ENCODE measurements at regions not wholly inside any gene's neighbourhood (a gene's known extent, or its start where the extent isn't known, plus 50 kb on each side); places are given as distances from the start of the nearest gene placed in this dataset.

DNA sequence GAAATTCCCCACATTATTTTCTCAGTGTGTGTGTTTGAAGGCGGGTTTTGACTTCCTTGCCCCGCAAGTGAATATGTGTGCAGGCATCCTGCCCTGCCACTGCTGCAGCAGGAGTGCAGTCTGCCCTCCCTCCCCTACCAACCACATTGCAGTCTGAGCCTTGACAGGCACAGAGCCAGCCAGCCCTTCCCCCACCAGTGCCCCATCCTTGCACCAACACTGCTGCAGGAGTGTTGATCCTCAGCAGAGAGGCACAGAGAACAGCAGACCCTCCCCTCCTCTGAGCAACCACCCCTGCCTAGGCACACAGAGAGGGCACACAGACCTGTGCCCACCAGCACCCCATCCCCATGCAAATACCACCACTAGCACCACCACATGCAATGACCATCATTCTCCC lies 683.0 kb upstream of the PKDCC start:
- no peak for FAIRE-seq
- no peak for DNase-seq
- Histone ChIP-seq H3K36me3 (ENCODE audit: control insufficient read depth in 3 of 3, insufficient read depth in 2 of 3, low read depth in 1 of 3, low read length in 3 of 3) (no peaks in the 10 kb centered on the region), H3K4me1 (ENCODE audit: control insufficient read depth in 3 of 3, insufficient read depth in 2 of 3, low read depth in 1 of 3, low read length in 2 of 3) (no peaks in the 10 kb centered on the region), H3K27me3 (ENCODE audit: control insufficient read depth in 3 of 3, insufficient read depth in 3 of 3, low read length in 3 of 3) (no peaks in the 10 kb centered on the region), H3K4me3 (ENCODE audit: low read depth in 1 of 3, low read length in 3 of 3) (no peak overlapping the region), H3K27ac (ENCODE audit: low read depth in 1 of 3, low read length in 2 of 3) (no peak overlapping the region), H3K9me3 (ENCODE audit: control insufficient read depth in 2 of 2, insufficient read depth in 1 of 2, low read depth in 1 of 2, low read length in 1 of 2) (peaks cover 0 to 17% of the 10 kb centered on the region in 2 donors)
- 86 to 93% (median 86%) methylated on average over 2 of the region's 2 CpGs for WGBS, 3 donors

DNA sequence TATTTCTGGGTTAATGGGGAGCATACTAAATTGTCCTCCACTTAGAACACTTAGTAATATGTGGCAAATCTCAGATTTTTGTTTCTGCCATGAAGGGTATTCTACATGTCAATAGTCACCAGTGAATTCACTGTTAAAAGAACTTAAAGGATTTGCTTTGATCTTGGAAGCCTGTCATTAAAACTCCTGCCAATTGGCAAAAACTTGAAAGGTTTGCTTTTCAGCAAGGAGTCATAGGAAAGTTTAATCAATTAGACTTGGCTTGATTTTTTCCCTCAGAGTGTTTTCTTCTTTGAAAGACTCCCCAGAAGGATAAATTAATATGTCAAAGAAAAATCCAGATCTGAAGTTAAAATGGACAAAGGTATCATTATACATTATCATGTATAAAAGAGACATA lies 671.9 kb upstream of the PKDCC start:
- no peaks in the 10 kb centered on the region for H3K36me3 ChIP-seq (ENCODE audit: control insufficient read depth in 3 of 3, insufficient read depth in 2 of 3, low read depth in 1 of 3, low read length in 3 of 3)
- no peak overlapping the region for H3K27ac ChIP-seq (ENCODE audit: low read depth in 1 of 3, low read length in 2 of 3)
- FAIRE-seq = no peak
- H3K9me3 ChIP-seq (ENCODE audit: control insufficient read depth in 2 of 2, insufficient read depth in 1 of 2, low read depth in 1 of 2, low read length in 1 of 2) = no peaks in the 10 kb centered on the region
- no peak for DNase-seq
- H3K4me3 ChIP-seq (ENCODE audit: low read depth in 1 of 3, low read length in 3 of 3) = no peak overlapping the region
- no peaks in the 10 kb centered on the region for H3K27me3 ChIP-seq (ENCODE audit: control insufficient read depth in 3 of 3, insufficient read depth in 3 of 3, low read length in 3 of 3)
- no peaks in the 10 kb centered on the region for H3K4me1 ChIP-seq (ENCODE audit: control insufficient read depth in 3 of 3, insufficient read depth in 2 of 3, low read depth in 1 of 3, low read length in 2 of 3)

DNA sequence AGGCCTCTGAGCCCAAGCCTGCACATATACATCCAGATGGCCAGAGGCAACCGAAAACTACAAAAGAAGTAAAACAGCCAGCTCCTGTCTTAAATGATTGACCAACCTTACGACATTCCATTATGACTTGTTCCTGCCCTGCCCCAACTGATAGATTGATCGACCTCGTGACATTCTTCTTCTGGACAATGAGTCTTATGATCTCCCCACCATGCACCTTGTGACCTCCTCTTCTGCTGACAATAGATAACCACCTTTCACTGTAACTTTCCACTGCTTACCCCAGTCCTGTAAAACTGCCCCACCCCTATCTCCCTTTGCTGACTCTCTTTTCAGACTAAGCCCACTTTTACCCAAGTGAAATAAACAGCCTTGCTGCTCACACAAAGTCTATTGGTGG lies 670.0 kb upstream of the PKDCC start:
- Histone ChIP-seq H3K4me1 (ENCODE audit: control insufficient read depth in 3 of 3, insufficient read depth in 2 of 3, low read depth in 1 of 3, low read length in 2 of 3) (no peaks in the 10 kb centered on the region), H3K27ac (ENCODE audit: low read depth in 1 of 3, low read length in 2 of 3) (no peak overlapping the region), H3K36me3 (ENCODE audit: control insufficient read depth in 3 of 3, insufficient read depth in 2 of 3, low read depth in 1 of 3, low read length in 3 of 3) (no peaks in the 10 kb centered on the region), H3K4me3 (ENCODE audit: low read depth in 1 of 3, low read length in 3 of 3) (no peak overlapping the region), H3K27me3 (ENCODE audit: control insufficient read depth in 3 of 3, insufficient read depth in 3 of 3, low read length in 3 of 3) (no peaks in the 10 kb centered on the region), H3K9me3 (ENCODE audit: control insufficient read depth in 2 of 2, insufficient read depth in 1 of 2, low read depth in 1 of 2, low read length in 1 of 2) (no peaks in the 10 kb centered on the region)
- WGBS, 3 donors = 71 to 82% (median 77%) methylated on average over 4 of the region's 4 CpGs
- FAIRE-seq = no peak
- no peak for DNase-seq

DNA sequence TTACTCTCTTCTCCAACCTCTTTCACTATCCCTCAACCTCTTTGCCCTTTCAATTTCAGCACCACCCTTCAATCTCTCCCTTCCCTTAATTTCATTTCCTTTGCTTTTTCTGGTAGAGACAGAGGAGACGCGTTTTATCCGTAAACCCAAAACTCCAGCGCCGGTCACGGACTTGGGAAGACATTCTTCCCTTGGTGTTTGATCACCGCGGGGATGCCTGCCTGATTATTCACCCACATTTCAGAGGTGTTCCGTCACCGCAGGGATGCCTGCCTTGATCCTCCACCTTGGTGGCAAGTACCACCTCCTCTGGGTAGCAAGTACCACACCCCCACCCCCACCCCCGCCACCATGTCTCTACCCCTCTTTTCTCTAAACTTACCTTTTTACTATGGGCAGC lies 669.4 kb upstream of the PKDCC start:
- no peaks in the 10 kb centered on the region for H3K27me3 ChIP-seq (ENCODE audit: control insufficient read depth in 3 of 3, insufficient read depth in 3 of 3, low read length in 3 of 3)
- H3K4me1 ChIP-seq (ENCODE audit: control insufficient read depth in 3 of 3, insufficient read depth in 2 of 3, low read depth in 1 of 3, low read length in 2 of 3) = no peaks in the 10 kb centered on the region
- no peak overlapping the region for H3K27ac ChIP-seq (ENCODE audit: low read depth in 1 of 3, low read length in 2 of 3)
- DNase-seq (no peak), FAIRE-seq (no peak)
- H3K9me3 ChIP-seq (ENCODE audit: control insufficient read depth in 2 of 2, insufficient read depth in 1 of 2, low read depth in 1 of 2, low read length in 1 of 2) = no peaks in the 10 kb centered on the region
- 87 to 92% (median 91%) methylated on average over 11 of the region's 11 CpGs for WGBS, 3 donors
- no peaks in the 10 kb centered on the region for H3K36me3 ChIP-seq (ENCODE audit: control insufficient read depth in 3 of 3, insufficient read depth in 2 of 3, low read depth in 1 of 3, low read length in 3 of 3)
- H3K4me3 ChIP-seq (ENCODE audit: low read depth in 1 of 3, low read length in 3 of 3) = no peak overlapping the region

DNA sequence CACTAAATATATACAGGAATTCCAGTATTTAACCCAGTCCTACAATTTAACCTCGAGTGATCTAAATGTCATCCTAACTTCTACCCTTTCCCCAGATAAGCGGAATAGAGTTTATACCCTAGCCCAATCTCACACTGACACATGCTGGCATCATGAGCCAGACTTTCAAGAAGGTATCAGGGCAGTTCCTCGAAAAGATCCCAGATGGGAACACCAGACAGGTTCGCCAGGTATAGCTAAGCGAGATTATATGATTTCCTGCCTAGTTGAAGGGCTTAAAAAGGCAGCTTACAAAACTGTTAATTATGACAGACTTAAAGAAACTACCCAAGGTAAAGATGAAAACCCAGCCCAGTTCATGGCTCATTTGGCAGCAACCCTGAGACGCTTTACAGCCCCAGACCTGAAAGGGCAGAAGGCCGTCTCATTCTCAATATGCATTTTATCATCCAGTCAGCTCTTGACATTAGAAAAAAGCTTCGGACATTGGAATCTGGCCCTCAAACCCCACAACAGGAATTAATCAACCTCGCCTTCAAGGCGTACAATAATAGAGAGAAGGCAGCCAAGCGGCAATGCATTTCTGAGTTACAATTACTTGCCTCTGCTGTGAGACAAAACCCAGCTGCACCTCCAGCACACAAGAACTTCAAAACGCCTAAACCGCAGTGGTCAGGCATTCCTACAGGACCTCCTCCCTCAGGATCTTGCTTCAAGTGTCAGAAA lies 668.2 kb upstream of the PKDCC start:
- Histone ChIP-seq H3K27me3 (ENCODE audit: control insufficient read depth in 3 of 3, insufficient read depth in 3 of 3, low read length in 3 of 3) (no peaks in the 10 kb centered on the region), H3K27ac (ENCODE audit: low read depth in 1 of 3, low read length in 2 of 3) (no peak overlapping the region), H3K4me3 (ENCODE audit: low read depth in 1 of 3, low read length in 3 of 3) (no peak overlapping the region), H3K9me3 (ENCODE audit: control insufficient read depth in 2 of 2, insufficient read depth in 1 of 2, low read depth in 1 of 2, low read length in 1 of 2) (no peaks in the 10 kb centered on the region), H3K36me3 (ENCODE audit: control insufficient read depth in 3 of 3, insufficient read depth in 2 of 3, low read depth in 1 of 3, low read length in 3 of 3) (no peaks in the 10 kb centered on the region), H3K4me1 (ENCODE audit: control insufficient read depth in 3 of 3, insufficient read depth in 2 of 3, low read depth in 1 of 3, low read length in 2 of 3) (no peaks in the 10 kb centered on the region)
- WGBS, 3 donors = 70 to 76% (median 74%) methylated on average over 13 of the region's 13 CpGs
- DNase-seq (no peak), FAIRE-seq (no peak)

DNA sequence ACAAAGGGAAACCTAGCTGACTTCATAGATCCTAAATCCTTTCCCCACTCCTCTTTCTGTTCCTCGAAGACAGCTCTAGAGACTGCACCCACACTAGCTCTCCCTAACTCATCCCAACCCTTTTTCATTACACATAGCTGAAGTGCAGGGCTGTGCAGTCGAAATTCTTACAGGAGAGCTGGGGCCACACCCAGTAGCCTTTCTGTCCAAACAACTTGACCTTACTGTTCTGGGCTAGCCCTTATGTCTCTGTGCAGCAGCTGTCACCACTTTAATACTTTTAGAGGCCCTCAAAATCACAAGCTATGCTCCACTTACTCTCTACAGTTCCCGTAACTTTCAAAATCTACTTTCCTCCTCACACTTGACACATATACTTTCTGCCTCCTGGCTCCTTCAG lies 666.1 kb upstream of the PKDCC start:
- H3K27me3 ChIP-seq (ENCODE audit: control insufficient read depth in 3 of 3, insufficient read depth in 3 of 3, low read length in 3 of 3) = no peaks in the 10 kb centered on the region
- FAIRE-seq = no peak

DNA sequence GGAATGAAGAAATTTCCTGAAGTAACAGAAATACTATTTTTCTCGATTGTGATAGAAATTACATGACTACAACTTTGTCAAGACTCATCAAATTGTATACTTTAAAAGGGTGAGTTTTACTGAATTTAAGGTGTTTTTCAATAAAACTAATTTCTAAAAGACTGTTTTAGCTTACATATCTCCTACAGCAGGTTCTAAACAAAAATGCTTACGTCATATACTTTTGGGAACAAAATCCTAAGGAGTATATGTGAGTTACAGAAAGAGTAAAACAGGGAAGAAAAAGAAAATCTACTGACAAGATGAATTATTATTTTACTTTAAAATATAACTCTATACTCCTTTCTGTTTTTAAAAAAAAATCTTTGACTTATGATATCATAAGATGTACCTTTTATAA lies 660.3 kb upstream of the PKDCC start:
- no peaks in the 10 kb centered on the region for H3K9me3 ChIP-seq (ENCODE audit: control insufficient read depth in 2 of 2, insufficient read depth in 1 of 2, low read depth in 1 of 2, low read length in 1 of 2)
- no peaks in the 10 kb centered on the region for H3K4me1 ChIP-seq (ENCODE audit: control insufficient read depth in 3 of 3, insufficient read depth in 2 of 3, low read depth in 1 of 3, low read length in 2 of 3)
- DNase-seq = no peak
- H3K36me3 ChIP-seq (ENCODE audit: control insufficient read depth in 3 of 3, insufficient read depth in 2 of 3, low read depth in 1 of 3, low read length in 3 of 3) = no peaks in the 10 kb centered on the region
- WGBS, 3 donors = 74 to 80% (median 75%) methylated on average over 2 of the region's 2 CpGs
- no peak for FAIRE-seq
- H3K27ac ChIP-seq (ENCODE audit: low read depth in 1 of 3, low read length in 2 of 3) = no peak overlapping the region
- H3K4me3 ChIP-seq (ENCODE audit: low read depth in 1 of 3, low read length in 3 of 3) = no peak overlapping the region
- no peaks in the 10 kb centered on the region for H3K27me3 ChIP-seq (ENCODE audit: control insufficient read depth in 3 of 3, insufficient read depth in 3 of 3, low read length in 3 of 3)

More for the DNA sequence above, 666.1 kb upstream of the PKDCC start:
- H3K4me1 ChIP-seq (ENCODE audit: control insufficient read depth in 3 of 3, insufficient read depth in 2 of 3, low read depth in 1 of 3, low read length in 2 of 3) = no peaks in the 10 kb centered on the region
- DNase-seq = no peak
- H3K4me3 ChIP-seq (ENCODE audit: low read depth in 1 of 3, low read length in 3 of 3) = no peak overlapping the region
- H3K9me3 ChIP-seq (ENCODE audit: control insufficient read depth in 2 of 2, insufficient read depth in 1 of 2, low read depth in 1 of 2, low read length in 1 of 2) = no peaks in the 10 kb centered on the region
- no peak overlapping the region for H3K27ac ChIP-seq (ENCODE audit: low read depth in 1 of 3, low read length in 2 of 3)
- no peaks in the 10 kb centered on the region for H3K36me3 ChIP-seq (ENCODE audit: control insufficient read depth in 3 of 3, insufficient read depth in 2 of 3, low read depth in 1 of 3, low read length in 3 of 3)
- 60 to 73% (median 67%) methylated on average over 3 of the region's 3 CpGs for WGBS, 3 donors

DNA sequence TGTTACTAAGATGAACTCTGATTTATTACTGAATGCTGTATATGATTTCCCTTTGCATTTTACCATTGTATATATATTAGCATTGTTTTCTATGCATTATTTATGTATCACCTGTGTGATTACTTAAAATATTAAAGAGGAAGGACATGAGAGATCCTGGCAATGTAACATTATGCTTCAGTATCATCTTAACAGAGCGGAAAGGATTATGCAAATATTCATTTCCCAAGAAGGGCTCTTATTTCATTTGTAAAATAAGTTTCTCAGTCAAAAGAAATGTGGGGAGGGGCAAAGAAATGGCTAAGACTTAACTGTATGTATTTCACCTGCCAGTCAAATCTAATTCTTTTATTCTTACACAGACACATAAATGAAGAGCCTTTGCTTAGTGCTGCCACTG lies 654.2 kb upstream of the PKDCC start:
- H3K27me3 ChIP-seq (ENCODE audit: control insufficient read depth in 3 of 3, insufficient read depth in 3 of 3, low read length in 3 of 3) = no peaks in the 10 kb centered on the region
- no peak overlapping the region for H3K4me3 ChIP-seq (ENCODE audit: low read depth in 1 of 3, low read length in 3 of 3)
- H3K9me3 ChIP-seq (ENCODE audit: control insufficient read depth in 2 of 2, insufficient read depth in 1 of 2, low read depth in 1 of 2, low read length in 1 of 2) = no peaks in the 10 kb centered on the region
- H3K27ac ChIP-seq (ENCODE audit: low read depth in 1 of 3, low read length in 2 of 3) = no peak overlapping the region
- no peak for DNase-seq
- no peaks in the 10 kb centered on the region for H3K36me3 ChIP-seq (ENCODE audit: control insufficient read depth in 3 of 3, insufficient read depth in 2 of 3, low read depth in 1 of 3, low read length in 3 of 3)
- WGBS, 3 donors = 88 to 92% (median 89%) methylated on average over 1 of the region's 1 CpG
- FAIRE-seq = no peak
- no peaks in the 10 kb centered on the region for H3K4me1 ChIP-seq (ENCODE audit: control insufficient read depth in 3 of 3, insufficient read depth in 2 of 3, low read depth in 1 of 3, low read length in 2 of 3)

DNA sequence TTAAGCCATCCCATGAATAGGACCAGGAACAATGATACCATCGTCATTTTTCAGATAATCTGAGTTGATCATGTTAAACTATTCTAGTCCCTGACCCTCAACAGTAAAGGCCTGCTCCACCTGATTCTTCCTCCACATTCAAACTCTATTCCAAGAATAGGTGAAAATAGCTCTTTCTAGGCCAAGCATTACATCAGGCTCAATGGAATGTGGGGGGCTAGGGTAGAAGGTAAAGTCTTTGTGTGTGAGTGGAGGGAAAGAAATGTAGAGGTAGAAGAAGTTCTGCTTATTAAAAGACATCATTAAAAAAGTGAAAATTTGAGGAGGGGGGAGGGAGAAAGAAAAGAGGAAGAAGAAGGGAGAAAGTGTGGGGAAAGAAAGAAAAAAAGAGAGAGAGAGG lies 653.3 kb upstream of the PKDCC start:
- Histone ChIP-seq H3K9me3 (ENCODE audit: control insufficient read depth in 2 of 2, insufficient read depth in 1 of 2, low read depth in 1 of 2, low read length in 1 of 2) (no peaks in the 10 kb centered on the region), H3K4me1 (ENCODE audit: control insufficient read depth in 3 of 3, insufficient read depth in 2 of 3, low read depth in 1 of 3, low read length in 2 of 3) (no peaks in the 10 kb centered on the region), H3K36me3 (ENCODE audit: control insufficient read depth in 3 of 3, insufficient read depth in 2 of 3, low read depth in 1 of 3, low read length in 3 of 3) (no peaks in the 10 kb centered on the region), H3K4me3 (ENCODE audit: low read depth in 1 of 3, low read length in 3 of 3) (no peak overlapping the region), H3K27ac (ENCODE audit: low read depth in 1 of 3, low read length in 2 of 3) (no peak overlapping the region), H3K27me3 (ENCODE audit: control insufficient read depth in 3 of 3, insufficient read depth in 3 of 3, low read length in 3 of 3) (no peaks in the 10 kb centered on the region)
- DNase-seq = no peak
- FAIRE-seq = no peak
- 71 to 86% (median 82%) methylated on average over 1 of the region's 1 CpG for WGBS, 3 donors
